ENCODE measurements at regions not wholly inside any gene's neighbourhood (a gene's known extent, or its start where the extent isn't known, plus 50 kb on each side); places are given as distances from the start of the nearest gene placed in this dataset.

GRCh38 chr10:123562811-123563580 is 103.2 kb upstream of the GPR26 start:
- no peak for DNase-seq

DNA sequence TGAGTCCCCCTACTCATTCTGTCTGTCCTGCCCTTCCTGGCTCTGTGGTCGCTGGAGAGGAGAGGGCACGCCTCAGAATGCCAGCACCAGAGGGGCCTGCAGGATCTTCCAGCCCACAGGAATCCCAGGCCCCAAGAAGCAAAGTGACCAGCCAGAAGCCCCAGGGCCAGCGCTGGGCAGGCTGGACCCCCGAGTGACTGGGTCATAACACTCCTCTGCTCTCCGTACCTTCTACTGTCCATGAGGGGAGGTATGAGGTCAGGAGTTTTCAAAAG is 102.6 kb upstream of the GPR26 start:
- DNase-seq = no peak

GRCh38 chr10:123563994-123564393 is 102.2 kb upstream of the GPR26 start:
- no peak for DNase-seq

GRCh38 chr10:123564631-123565030 is 101.5 kb upstream of the GPR26 start:
- DNase-seq = no peak

- no peak for DNase-seq
These were observed 100.2 kb upstream of the GPR26 start for GRCh38 chr10:123565691-123566660.

DNA sequence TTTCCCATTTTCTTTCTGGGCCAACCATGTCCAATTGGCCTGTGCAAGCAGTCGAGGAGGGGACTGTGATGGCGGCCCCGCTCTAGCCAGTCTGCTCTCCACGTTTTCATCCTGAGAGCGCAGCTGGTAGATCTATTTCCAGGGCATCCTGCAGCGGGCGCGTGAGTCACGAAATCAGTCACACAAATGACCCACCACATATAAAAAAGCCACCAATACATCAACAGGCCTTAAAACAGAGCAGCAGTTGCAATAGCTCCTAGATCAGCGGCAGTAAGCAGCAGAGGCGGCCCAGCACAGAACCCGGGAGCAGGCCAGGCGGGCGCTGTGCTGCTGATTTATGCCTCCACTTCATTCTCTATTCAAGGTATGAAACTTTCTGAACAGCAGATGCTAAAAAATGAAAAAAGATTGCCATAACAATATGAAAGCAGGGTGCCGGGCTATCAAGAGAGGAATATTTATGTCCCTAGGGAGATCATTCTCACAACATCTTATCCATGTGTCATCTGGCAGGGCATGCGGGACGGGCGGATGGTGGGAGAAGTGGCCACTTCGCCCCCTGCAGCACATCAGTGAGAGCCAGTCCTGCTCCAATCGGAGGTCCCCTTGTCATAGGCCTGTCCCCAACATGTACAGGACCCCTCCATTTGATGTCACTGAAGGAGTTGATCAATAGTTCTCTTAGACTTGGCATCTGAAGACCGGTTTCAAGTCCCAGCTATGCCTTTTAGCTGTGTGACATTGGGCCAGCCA is 98.0 kb upstream of the GPR26 start:
- no peak for DNase-seq

DNA sequence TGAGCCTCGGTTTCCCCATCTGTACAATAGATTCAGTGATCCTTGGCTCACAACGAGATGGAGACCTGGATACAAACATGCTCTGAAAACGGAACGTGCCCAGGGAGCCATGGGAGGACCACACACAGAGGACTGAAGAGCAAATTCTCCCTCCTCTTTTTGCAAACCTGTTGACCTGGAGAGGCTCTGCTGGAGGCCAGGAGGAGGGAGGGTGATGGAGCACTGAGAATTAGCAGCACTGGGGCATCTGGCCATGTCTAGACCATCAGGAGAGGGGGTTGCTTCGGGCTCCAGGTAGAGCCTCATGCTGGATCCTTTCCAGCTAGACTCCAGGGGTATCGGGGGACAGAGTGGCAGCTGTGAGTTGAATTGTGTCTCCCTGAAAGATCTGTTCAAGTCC is 97.4 kb upstream of the GPR26 start:
- no peak for DNase-seq

GRCh38 chr10:123569436-123570035 is 96.6 kb upstream of the GPR26 start:
- DNase-seq = no peak

DNA sequence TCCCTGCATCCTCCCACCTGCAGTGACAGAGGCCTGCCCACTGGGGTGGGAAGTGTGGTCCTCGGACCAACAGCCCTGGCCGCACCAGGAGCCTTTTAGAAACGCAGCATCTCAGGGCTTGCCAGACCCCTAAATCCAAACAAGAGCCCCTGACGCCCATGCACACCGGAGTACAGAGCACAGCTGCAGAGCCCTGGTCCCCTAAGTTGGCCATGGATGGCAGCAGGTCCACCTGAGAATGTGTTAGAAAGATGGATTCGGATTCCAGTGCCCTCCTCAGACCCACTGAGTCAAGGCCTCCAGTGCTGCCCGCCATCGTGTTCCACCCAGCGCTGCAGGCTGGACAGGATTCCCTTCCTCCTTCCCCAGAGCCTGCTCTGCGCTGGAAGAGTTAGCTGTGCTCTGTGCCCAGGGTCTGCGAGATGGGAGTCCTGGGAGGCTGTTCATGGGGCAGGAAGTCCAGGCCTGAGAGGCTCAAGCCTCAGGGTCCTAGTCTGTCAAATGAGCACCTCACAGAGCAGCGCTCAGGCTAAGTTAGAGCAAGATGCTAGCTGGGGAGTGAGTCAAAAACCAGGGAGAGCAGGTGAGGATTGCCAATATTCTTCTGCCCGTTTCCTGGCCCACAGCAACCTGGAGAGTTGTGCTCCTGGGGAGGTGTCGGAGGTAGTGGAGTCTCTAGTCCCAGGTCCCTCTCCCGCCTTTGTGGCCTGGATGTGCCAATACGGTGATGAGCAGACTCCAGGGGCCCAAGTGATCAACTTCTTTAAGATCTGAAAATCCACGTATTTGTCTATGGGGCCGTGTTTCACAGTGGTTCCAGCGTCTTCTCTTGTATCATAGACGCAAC is 95.9 kb upstream of the GPR26 start:
- no peak for DNase-seq

DNA sequence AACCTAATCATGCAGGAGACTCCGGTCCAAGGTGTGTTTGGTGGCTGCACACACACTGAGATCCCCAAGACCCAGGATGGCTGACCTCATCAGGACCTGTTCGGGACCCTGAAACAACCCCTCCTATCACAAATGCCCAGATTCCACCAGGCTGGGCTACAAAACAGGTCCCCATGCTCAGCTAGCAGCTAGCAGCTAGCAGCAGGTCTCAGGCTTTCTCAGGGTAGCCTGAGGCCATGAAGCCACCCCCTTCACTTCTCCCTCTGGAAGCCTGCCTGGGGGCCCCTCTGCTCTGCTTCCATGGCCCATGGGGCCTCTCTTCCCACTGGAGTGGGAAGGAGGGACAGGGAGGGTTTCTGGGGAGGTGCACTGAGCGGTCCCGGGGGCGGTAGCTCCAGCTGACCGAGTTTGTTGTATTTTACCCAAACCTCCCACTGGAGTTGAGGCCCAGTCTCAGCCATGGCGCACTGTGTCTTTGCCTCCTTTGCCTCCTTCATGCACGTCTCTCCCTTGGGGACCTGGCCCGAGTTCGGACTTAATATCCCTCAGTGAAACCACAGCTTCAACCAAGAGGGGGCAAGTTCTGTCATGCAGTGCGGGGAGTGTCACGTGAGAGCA is 95.1 kb upstream of the GPR26 start:
- no peak for DNase-seq

DNA sequence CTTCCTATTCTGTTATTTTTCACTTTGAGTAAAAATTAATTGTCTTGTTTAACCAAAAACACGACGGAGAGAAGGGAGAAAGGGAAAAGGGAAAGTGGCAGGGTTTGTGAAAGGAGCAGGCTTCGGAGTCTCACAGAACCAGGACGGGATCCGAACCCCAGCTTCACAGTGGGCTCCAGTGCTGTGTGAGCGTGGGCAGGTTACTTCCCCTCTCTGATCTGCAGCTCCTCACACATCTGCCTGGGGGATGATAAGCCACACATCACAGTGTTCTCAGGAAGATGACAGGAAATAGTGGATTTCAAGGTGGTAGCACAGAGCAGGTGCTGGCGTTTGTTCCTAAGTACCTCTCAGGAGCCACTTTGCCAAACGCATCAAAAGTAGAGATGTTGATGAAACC is 94.2 kb upstream of the GPR26 start:
- no peak for DNase-seq

- peak; percentile 17 for DNase-seq
These were observed 92.7 kb upstream of the GPR26 start for GRCh38 chr10:123573236-123574108.

DNA sequence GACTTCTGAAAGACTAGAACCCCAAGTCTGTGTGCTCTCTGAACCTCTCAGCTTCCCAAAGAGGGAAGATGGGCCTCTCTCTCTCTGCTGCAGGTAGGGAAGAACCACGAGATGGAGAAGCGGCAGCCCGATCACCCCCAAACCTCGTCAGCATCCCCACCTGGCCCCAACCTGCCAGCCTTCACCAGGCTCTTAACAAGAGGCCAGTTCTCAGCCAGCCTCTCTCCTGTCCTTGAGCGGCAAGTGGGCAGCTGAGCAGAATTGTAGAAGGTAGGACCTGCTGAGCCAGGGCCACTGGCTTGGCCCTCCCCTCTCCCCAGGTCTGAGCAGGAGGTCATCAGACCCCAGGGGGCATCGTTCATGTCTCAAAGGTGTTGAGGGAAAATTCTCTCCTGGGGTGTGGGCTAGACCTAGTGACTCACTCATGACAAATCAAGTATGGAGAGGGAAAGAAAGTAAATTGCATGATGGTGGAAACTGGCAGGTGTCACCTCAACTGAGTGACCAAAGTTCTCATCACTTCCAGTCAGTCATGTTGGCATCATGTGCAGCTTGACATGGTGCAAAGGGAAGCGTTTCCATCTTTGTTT is 92.0 kb upstream of the GPR26 start:
- DNase-seq = no peak

DNA sequence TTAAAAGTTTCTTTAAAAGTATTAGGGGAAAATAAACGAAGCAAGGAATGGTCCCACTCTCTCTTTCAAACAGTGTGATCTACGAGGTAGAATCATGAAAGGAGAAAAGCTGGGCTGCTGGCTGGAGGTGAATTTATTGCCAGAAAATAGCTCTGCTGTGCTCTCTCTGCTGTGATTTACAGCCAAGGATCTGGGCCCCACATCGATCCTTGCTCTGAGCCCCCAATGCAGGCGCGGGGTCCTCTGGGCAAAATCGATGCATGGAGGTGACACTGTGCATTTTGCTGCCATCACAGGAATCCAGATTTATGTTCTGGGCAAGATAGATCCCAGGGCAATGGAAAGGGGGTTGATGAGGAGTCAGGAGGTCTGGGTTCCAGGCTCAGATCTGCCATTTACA is 91.0 kb upstream of the GPR26 start:
- DNase-seq = no peak

DNA sequence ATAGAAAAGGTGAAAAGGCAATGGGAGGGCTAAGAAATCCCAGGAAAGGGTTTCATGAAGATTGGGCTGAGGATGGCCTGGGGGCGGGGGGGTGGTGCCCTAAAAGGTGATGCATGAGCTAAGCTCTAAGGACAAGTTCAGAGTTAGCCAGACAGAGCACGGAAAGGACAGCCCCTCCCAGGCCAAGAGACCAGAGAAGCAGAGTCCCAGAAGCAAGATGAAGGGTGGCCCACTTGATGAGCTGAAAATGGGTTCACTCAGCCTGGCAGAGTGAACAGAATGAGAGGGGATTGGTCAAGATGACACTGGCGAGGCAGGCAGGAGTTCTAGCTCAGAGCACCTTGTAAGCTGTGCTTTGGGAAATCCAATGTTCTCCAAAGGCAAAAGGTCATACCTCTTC is 89.4 kb upstream of the GPR26 start:
- DNase-seq = no peak

GRCh38 chr10:123577921-123578461 is 88.2 kb upstream of the GPR26 start:
- no peak for DNase-seq

- DNase-seq = no peak
These were observed 87.4 kb upstream of the GPR26 start for GRCh38 chr10:123578721-123579120.

DNA sequence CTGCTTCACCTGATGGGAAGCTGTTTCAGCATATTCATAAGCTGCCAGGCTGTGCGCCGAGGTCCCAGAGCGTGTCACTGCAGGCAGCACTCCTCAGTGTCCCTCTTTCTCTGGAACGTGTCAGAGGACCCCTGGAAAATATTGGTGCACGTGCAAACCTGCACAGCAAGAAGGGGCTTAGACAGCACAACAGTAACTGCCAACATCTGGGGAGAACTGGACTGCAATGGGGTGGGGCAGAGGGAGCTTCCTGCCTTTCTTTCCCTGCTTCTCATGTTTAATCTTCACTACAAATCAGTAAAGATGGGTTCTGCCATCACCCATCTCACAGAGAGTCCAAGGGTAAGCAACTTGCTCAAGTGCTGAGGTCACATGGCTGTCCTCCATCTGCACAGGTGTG is 86.5 kb upstream of the GPR26 start:
- no peak for DNase-seq

- no peak for DNase-seq
These were observed 85.7 kb upstream of the GPR26 start for GRCh38 chr10:123580426-123580825.

GRCh38 chr10:123581656-123582055 is 84.5 kb upstream of the GPR26 start:
- no peak for DNase-seq

Measured in NCI-H774 (cell line).